ENCODE measurements at regions not wholly inside any gene's neighbourhood (a gene's known extent, or its start where the extent isn't known, plus 50 kb on each side); places are given as distances from the start of the nearest gene placed in this dataset.

DNA sequence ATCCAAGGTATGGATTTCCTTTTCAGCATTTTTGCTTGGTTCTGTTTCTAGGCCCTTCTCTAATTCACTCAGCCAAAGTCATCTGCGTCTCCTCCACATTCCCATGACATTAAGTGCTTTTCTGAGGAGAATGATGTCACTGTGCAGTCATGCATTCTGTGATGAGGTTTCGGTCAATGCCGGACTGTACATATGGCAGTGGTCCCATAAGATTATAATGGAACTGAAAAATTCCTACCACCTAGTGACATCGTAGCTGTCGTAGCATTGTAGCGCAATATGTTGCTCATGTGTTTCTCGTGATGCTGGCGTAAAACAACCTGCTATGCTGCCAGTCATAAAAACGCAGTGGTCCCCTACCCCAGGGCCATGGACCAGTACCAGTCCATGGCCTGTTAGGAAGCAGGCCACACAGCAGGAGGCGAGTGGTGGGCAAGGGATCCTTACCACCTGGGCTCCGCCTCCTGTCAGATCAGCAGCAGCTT is 63.4 kb upstream of the TNFRSF19 start:
- Histone ChIP-seq H3K36me3 (ENCODE audit: control insufficient read depth in 2 of 2, extremely low read depth in 1 of 2, insufficient read depth in 2 of 2, low read length in 2 of 2) (no peaks in the 10 kb centered on the region), H3K9ac (replicated peaks; ENCODE audit: extremely low read depth, insufficient read depth, low read length) (no peak overlapping the region), H3K9me1 (replicated peaks; ENCODE audit: control insufficient read depth, extremely low read depth, insufficient read depth, low read length) (no peaks in the 10 kb centered on the region), H3K4me1 (ENCODE audit: control insufficient read depth, extremely low read depth, insufficient read depth, low read length) (no peaks in the 10 kb centered on the region), H2AFZ (ENCODE audit: low read depth, low read length) (no peak overlapping the region), H4K20me1 (replicated peaks; ENCODE audit: control insufficient read depth, extremely low read depth, insufficient read depth, low read length) (no peaks in the 10 kb centered on the region), H3K4me3 (replicated peaks in 1 of 3; ENCODE audit: insufficient read depth in 1 of 3, low read depth in 1 of 3, low read length in 3 of 3) (no peak overlapping the region), H3K27me3 (ENCODE audit: control insufficient read depth in 2 of 2, insufficient read depth in 2 of 2, low read length in 2 of 2) (peaks cover 0 to 7% of the 10 kb centered on the region in 2 experiments), H3K4me2 (ENCODE audit: insufficient read depth, low read length) (no peak overlapping the region), H3K9me3 (replicated peaks; ENCODE audit: control insufficient read depth, insufficient read depth, low read length) (no peaks in the 10 kb centered on the region), H3K79me2 (ENCODE audit: control insufficient read depth, insufficient read depth, low read length) (no peaks in the 10 kb centered on the region), H3K27ac (ENCODE audit: insufficient read depth, low read depth, low read length) (no peak overlapping the region)
- FAIRE-seq (no peak), DNase-seq (ENCODE audit: low read depth, low spot score) (no peak)
- CTCF ChIA-PET: no interaction called here
- intact Hi-C loops (cut with micrococcal nuclease) (no loop called here), dilution Hi-C loops (cut with MboI; ENCODE audit: extremely low pct_ligation_motif_present, low sequenced_read_pairs) (no loop called here)
- BruUV-seq (replicated peaks): no TSS peak
- TF ChIP-seq JUN (IDR thresholded peaks at IDR 0.05; ENCODE audit: borderline replicate concordance, insufficient read depth, insufficient read length, low read depth) (no peak), POLR2A (IDR thresholded peaks at IDR 0.05; ENCODE audit: low read depth, low read length) (no peak), POLR2AphosphoS5 (IDR thresholded peaks at IDR 0.05; ENCODE audit: insufficient read depth, low read depth, low read length) (no peak)
- TF ChIP-seq, protein P1, sequence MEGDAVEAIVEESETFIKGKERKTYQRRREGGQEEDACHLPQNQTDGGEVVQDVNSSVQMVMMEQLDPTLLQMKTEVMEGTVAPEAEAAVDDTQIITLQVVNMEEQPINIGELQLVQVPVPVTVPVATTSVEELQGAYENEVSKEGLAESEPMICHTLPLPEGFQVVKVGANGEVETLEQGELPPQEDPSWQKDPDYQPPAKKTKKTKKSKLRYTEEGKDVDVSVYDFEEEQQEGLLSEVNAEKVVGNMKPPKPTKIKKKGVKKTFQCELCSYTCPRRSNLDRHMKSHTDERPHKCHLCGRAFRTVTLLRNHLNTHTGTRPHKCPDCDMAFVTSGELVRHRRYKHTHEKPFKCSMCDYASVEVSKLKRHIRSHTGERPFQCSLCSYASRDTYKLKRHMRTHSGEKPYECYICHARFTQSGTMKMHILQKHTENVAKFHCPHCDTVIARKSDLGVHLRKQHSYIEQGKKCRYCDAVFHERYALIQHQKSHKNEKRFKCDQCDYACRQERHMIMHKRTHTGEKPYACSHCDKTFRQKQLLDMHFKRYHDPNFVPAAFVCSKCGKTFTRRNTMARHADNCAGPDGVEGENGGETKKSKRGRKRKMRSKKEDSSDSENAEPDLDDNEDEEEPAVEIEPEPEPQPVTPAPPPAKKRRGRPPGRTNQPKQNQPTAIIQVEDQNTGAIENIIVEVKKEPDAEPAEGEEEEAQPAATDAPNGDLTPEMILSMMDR (IDR thresholded peaks at IDR 0.05; ENCODE audit: extremely low read depth in 1 of 2, insufficient read depth in 1 of 2, low read depth in 1 of 2, low read length in 2 of 2): no peak
- POLR2A ChIA-PET: no interaction called here

DNA sequence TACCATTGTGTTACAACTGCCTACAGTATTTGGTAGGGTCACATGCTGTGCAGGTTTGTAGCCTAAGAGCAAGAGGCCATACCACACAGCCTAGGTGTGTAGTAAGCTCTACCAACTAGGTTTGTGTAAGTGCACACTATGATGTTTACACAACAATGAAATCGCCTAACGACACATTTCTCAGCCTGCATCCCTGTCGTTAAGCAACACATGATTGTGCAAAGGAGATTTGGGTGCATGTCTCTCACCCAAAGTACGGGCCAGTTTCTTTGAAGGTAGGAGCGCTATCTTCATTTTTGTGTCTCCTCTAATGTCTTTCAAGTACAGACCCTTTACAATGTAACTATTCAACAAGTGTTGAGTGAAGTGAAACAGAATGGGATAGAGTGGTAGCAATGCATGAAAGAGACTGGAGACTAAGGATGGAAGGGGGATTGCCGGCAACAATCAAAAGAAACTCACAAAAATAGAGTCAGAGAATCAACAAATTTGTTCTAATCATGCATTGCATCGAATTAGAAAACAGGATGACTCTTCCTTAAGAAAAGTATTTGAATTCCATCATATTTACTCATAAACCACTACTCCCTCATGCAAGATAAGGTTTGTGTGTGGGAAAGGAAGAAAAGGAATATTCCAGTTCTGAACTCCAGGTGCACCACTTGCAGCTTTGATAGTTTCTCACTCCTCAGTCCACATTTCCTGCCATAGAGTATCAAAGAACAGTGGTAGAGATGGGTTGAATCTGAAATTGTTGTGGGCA is 60.2 kb upstream of the TNFRSF19 start:
- Histone ChIP-seq H3K4me3 (replicated peaks in 1 of 3; ENCODE audit: insufficient read depth in 1 of 3, low read depth in 1 of 3, low read length in 3 of 3) (no peak overlapping the region), H3K4me1 (ENCODE audit: control insufficient read depth, extremely low read depth, insufficient read depth, low read length) (no peaks in the 10 kb centered on the region), H3K27ac (ENCODE audit: insufficient read depth, low read depth, low read length) (no peak overlapping the region), H3K4me2 (ENCODE audit: insufficient read depth, low read length) (no peak overlapping the region), H3K9me3 (replicated peaks; ENCODE audit: control insufficient read depth, insufficient read depth, low read length) (no peaks in the 10 kb centered on the region), H3K9me1 (replicated peaks; ENCODE audit: control insufficient read depth, extremely low read depth, insufficient read depth, low read length) (no peaks in the 10 kb centered on the region), H2AFZ (ENCODE audit: low read depth, low read length) (no peak overlapping the region), H3K9ac (replicated peaks; ENCODE audit: extremely low read depth, insufficient read depth, low read length) (no peak overlapping the region), H4K20me1 (replicated peaks; ENCODE audit: control insufficient read depth, extremely low read depth, insufficient read depth, low read length) (no peaks in the 10 kb centered on the region), H3K36me3 (ENCODE audit: control insufficient read depth in 2 of 2, extremely low read depth in 1 of 2, insufficient read depth in 2 of 2, low read length in 2 of 2) (no peaks in the 10 kb centered on the region), H3K27me3 (ENCODE audit: control insufficient read depth in 2 of 2, insufficient read depth in 2 of 2, low read length in 2 of 2) (peaks cover 0 to 6% of the 10 kb centered on the region in 2 experiments), H3K79me2 (ENCODE audit: control insufficient read depth, insufficient read depth, low read length) (no peaks in the 10 kb centered on the region)
- TF ChIP-seq MYC (IDR thresholded peaks at IDR 0.05; ENCODE audit: low read depth, low read length) (no peak), POLR2AphosphoS5 (IDR thresholded peaks at IDR 0.05; ENCODE audit: insufficient read depth, low read depth, low read length) (no peak), FOS (IDR thresholded peaks at IDR 0.05; ENCODE audit: borderline replicate concordance, insufficient read depth, low read length) (no peak), JUN (IDR thresholded peaks at IDR 0.05; ENCODE audit: borderline replicate concordance, insufficient read depth, insufficient read length, low read depth) (no peak), POLR2A (IDR thresholded peaks at IDR 0.05; ENCODE audit: low read depth, low read length) (no peak), GATA2 (IDR thresholded peaks at IDR 0.05; ENCODE audit: insufficient read depth, insufficient read length, low read depth, low read length) (no peak), EZH2 (IDR thresholded peaks at IDR 0.05; ENCODE audit: borderline replicate concordance, low read depth, low read length, severe bottlenecking) (no peak)
- TF ChIP-seq, protein P2, sequence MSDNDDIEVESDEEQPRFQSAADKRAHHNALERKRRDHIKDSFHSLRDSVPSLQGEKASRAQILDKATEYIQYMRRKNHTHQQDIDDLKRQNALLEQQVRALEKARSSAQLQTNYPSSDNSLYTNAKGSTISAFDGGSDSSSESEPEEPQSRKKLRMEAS (IDR thresholded peaks at IDR 0.05; ENCODE audit: insufficient read depth, insufficient read length): no peak
- TF ChIP-seq, protein P1 (IDR thresholded peaks at IDR 0.05; ENCODE audit: extremely low read depth in 1 of 2, insufficient read depth in 1 of 2, low read depth in 1 of 2, low read length in 2 of 2): no peak
- DNase-seq (ENCODE audit: low read depth, low spot score): no peak
- dilution Hi-C loops (cut with MboI; ENCODE audit: extremely low pct_ligation_motif_present, low sequenced_read_pairs) (no loop called here), intact Hi-C loops (cut with micrococcal nuclease) (loop anchor here (2.0 kb wide), 1 partner anchor 361 kb away; no protein-coding TSS in a partner anchor)
- CTCF ChIA-PET: no interaction called here
- no TSS peak for BruUV-seq (replicated peaks)
- FAIRE-seq: no peak
- POLR2A ChIA-PET: no interaction called here

Data from endothelial cell of umbilical vein (primary cell).